Mesendoderm (in vitro differentiated cells): ENCODE measurements at regions not wholly inside any gene's neighbourhood (a gene's known extent, or its start where the extent isn't known, plus 50 kb on each side); places are given as distances from the start of the nearest gene placed in this dataset.

Source experiments
- DNase-seq: peaks from one replicate; pipeline ENCODE4 v3.0.0; 2013
- H2AK5ac ChIP-seq: 2 replicates; pipeline ENCODE4 v1.6.1; 2013; ENCODE audit warnings: low read length, inconsistent platforms
- H2BK120ac ChIP-seq: 2 replicates; pipeline ENCODE4 v1.6.1; 2013; ENCODE audit warnings: low read depth, mild to moderate bottlenecking, low read length, moderate library complexity, mixed read lengths
- H2BK15ac ChIP-seq: replicated peaks from 2 replicates; pipeline ENCODE4 v1.6.1; 2013; ENCODE audit warnings: low read depth, mild to moderate bottlenecking, moderate library complexity
- H2BK5ac ChIP-seq: 2 replicates; pipeline ENCODE4 v1.6.1; 2013; ENCODE audit warnings: low read length, inconsistent platforms
- H3K18ac ChIP-seq: 2 replicates; pipeline ENCODE4 v1.6.1; 2013; ENCODE audit warnings: mild to moderate bottlenecking, low read length, mixed read lengths
- H3K23ac ChIP-seq: one replicate; pipeline ENCODE4 v1.6.1; 2013; ENCODE audit warnings: low read length
- H3K27ac ChIP-seq: 2 replicates; pipeline ENCODE4 v1.5.1; 2013; ENCODE audit warnings: low read depth, mild to moderate bottlenecking, inconsistent platforms, low read length, moderate library complexity
- H3K27me3 ChIP-seq: 2 replicates; pipeline ENCODE4 v1.6.1; 2013; ENCODE audit warnings: low read length, control low read depth, mild to moderate bottlenecking, inconsistent platforms; ENCODE audit not compliant: insufficient read depth, poor library complexity
- H3K36me3 ChIP-seq: 2 replicates; pipeline ENCODE4 v1.6.1; 2013; ENCODE audit warnings: low read length, inconsistent platforms; ENCODE audit not compliant: control insufficient read depth, insufficient read depth
- H3K4ac ChIP-seq: one replicate; pipeline ENCODE4 v1.6.1; 2013; ENCODE audit warnings: low read depth, mild to moderate bottlenecking, low read length, moderate library complexity
- H3K4me1 ChIP-seq: 2 replicates; pipeline ENCODE4 v1.6.1; 2013; ENCODE audit warnings: low read depth, low read length, inconsistent platforms; ENCODE audit not compliant: control insufficient read depth
- H3K4me2 ChIP-seq: 2 replicates; pipeline ENCODE4 v1.6.1; 2013; ENCODE audit warnings: low read length
- H3K4me3 ChIP-seq: 2 replicates; pipeline ENCODE4 v1.5.1; 2013; ENCODE audit warnings: mild to moderate bottlenecking, low read length
- H3K56ac ChIP-seq: one replicate; pipeline ENCODE4 v1.6.1; 2013; ENCODE audit warnings: low read length
- H3K79me1 ChIP-seq: 2 replicates; pipeline ENCODE4 v1.6.1; 2013; ENCODE audit warnings: low read length, inconsistent platforms
- H3K79me2 ChIP-seq: 2 replicates; pipeline ENCODE4 v1.6.1; 2013; ENCODE audit warnings: mild to moderate bottlenecking, low read length; ENCODE audit not compliant: control insufficient read depth, insufficient read depth
- H3K9ac ChIP-seq: 2 replicates; pipeline ENCODE4 v1.6.1; 2013; ENCODE audit warnings: low read length, inconsistent platforms
- H4K5ac ChIP-seq: one replicate; pipeline ENCODE4 v1.6.1; 2013; ENCODE audit warnings: low read length
- H4K8ac ChIP-seq: one replicate; pipeline ENCODE4 v1.6.1; 2013; ENCODE audit warnings: low read depth, mild to moderate bottlenecking, control low read depth, low read length, moderate library complexity
- WGBS: extraction: QIAGEN DNeasy Blood & Tissue Kit; methylation state at CpG from one replicate; pipeline ENCODE4 v1.1.7; 2013; ENCODE audit warnings: low lambda C conversion rate, missing lambda C conversion rate; ENCODE audit not compliant: insufficient coverage; ENCODE audit errors: extremely low coverage; 5-methylcytosine and 5-hydroxymethylcytosine counted together

DNA sequence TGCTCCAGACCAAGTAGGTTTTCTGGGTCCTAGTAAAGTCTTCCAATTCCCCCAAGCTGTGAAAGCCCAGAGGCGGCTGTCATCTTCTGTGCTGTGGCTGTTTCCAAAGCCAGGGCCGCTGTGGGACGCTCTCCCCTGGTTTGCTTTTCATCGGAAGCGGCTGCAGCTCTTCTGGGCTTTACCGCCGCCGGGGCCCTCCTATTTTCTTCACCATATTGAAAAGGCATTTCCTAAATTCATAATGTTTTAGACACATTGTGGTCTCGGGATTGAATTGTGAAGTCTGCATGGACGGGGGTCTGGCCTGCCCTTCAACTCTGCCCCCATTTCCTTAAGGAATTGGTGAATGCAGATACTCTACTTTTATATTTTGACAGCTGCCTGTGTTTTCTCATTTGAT, 551.4 kb upstream of the MGMT start:
- H3K4me3 ChIP-seq, result no peak overlapping the region
- no peak overlapping the region for H3K9ac ChIP-seq
- H4K8ac ChIP-seq, result no peak overlapping the region
- no peak overlapping the region for H2BK120ac ChIP-seq
- H3K4me1 ChIP-seq, result no peaks in the 10 kb centered on the region
- no peaks in the 10 kb centered on the region for H3K79me1 ChIP-seq
- H3K27me3 ChIP-seq, result no peaks in the 10 kb centered on the region
- no peak for DNase-seq
- no peak overlapping the region for H2BK15ac ChIP-seq
- H3K4ac ChIP-seq, result no peak overlapping the region
- no peak overlapping the region for H3K4me2 ChIP-seq
- no peak overlapping the region for H3K23ac ChIP-seq
- H3K36me3 ChIP-seq, result no peaks in the 10 kb centered on the region
- no peak overlapping the region for H3K56ac ChIP-seq
- no CpG with 5 or more reads among the region's 10 CpGs for WGBS
- no peak overlapping the region for H2AK5ac ChIP-seq
- no peak overlapping the region for H2BK5ac ChIP-seq
- H3K27ac ChIP-seq, result no peak overlapping the region
- H3K18ac ChIP-seq, result no peak overlapping the region
- no peaks in the 10 kb centered on the region for H3K79me2 ChIP-seq
- no peak overlapping the region for H4K5ac ChIP-seq

DNA sequence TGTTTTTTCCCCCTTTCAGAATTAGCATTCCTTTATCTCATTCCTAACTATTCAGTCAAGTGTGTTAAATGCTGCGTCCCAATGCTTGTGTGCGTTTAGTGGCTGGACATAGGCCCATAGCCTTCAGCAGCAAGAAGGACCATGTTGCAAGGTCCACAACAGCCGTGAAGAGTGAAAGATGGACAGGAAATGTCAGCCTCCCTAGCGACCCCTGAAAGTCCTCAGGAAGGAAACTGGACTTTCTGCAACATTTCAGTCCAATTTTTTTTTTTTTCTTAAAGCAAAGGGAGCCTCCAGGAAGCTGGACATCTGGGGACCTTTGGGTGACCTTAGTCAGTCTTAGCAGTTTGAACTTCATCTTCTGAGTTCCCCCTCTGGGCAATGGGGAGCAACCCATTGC, 550.7 kb upstream of the MGMT start:
- H3K18ac ChIP-seq, result no peak overlapping the region
- H2BK120ac ChIP-seq, result no peak overlapping the region
- no peaks in the 10 kb centered on the region for H3K36me3 ChIP-seq
- no peaks in the 10 kb centered on the region for H3K27me3 ChIP-seq
- H3K4me1 ChIP-seq, result no peaks in the 10 kb centered on the region
- no peak for DNase-seq
- H3K4me2 ChIP-seq, result no peak overlapping the region
- H4K8ac ChIP-seq, result no peak overlapping the region
- no peak overlapping the region for H3K4me3 ChIP-seq
- no peak overlapping the region for H2AK5ac ChIP-seq
- no peak overlapping the region for H4K5ac ChIP-seq
- no CpG with 5 or more reads among the region's 4 CpGs for WGBS
- H3K79me2 ChIP-seq, result no peaks in the 10 kb centered on the region
- no peak overlapping the region for H2BK15ac ChIP-seq
- no peak overlapping the region for H3K4ac ChIP-seq
- H3K9ac ChIP-seq, result no peak overlapping the region
- no peak overlapping the region for H3K23ac ChIP-seq
- no peaks in the 10 kb centered on the region for H3K79me1 ChIP-seq
- no peak overlapping the region for H2BK5ac ChIP-seq
- no peak overlapping the region for H3K56ac ChIP-seq
- no peak overlapping the region for H3K27ac ChIP-seq

DNA sequence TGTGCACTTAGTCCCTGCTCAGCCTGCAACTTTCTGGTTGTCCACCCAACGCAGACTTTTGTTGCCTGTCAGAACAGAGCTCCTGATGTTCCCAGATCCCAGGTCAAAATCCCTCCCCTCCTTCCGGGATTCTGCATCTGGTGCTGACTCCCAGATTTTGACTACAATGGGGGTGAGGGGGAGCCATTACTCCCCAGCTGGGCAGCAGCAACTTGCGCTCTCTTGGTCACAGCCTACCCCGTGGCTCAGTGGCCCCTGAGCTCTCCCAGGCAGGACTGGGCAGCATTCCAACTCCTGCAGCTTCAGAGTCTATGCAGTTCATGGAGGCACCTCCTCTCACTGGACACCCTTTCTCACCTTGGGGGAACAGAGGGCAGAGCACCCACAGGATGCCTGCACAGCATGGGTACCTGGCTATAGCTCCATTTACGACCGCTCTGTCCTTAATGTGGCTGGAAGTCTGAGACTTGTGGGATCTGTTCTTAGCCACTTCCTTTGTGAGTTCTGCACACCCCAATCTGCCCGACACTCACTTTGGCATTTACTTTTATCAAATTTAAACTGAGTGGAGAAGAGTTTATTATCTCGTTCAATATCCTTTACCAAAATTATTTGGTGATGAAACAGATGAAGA, 545.5 kb upstream of the MGMT start:
- no peak overlapping the region for H3K9ac ChIP-seq
- H2BK5ac ChIP-seq, result no peak overlapping the region
- no peak overlapping the region for H2BK120ac ChIP-seq
- no peaks in the 10 kb centered on the region for H3K36me3 ChIP-seq
- no peak overlapping the region for H3K4me3 ChIP-seq
- no peaks in the 10 kb centered on the region for H3K27me3 ChIP-seq
- WGBS, result no CpG with 5 or more reads among the region's 8 CpGs
- no peak overlapping the region for H3K27ac ChIP-seq
- no peak overlapping the region for H2AK5ac ChIP-seq
- DNase-seq, result no peak
- H3K23ac ChIP-seq, result no peak overlapping the region
- no peak overlapping the region for H3K18ac ChIP-seq
- no peaks in the 10 kb centered on the region for H3K79me1 ChIP-seq
- H4K8ac ChIP-seq, result no peak overlapping the region
- no peak overlapping the region for H3K4me2 ChIP-seq
- no peaks in the 10 kb centered on the region for H3K79me2 ChIP-seq
- H3K4ac ChIP-seq, result no peak overlapping the region
- no peak overlapping the region for H3K56ac ChIP-seq
- no peak overlapping the region for H2BK15ac ChIP-seq
- no peaks in the 10 kb centered on the region for H3K4me1 ChIP-seq
- H4K5ac ChIP-seq, result no peak overlapping the region

DNA sequence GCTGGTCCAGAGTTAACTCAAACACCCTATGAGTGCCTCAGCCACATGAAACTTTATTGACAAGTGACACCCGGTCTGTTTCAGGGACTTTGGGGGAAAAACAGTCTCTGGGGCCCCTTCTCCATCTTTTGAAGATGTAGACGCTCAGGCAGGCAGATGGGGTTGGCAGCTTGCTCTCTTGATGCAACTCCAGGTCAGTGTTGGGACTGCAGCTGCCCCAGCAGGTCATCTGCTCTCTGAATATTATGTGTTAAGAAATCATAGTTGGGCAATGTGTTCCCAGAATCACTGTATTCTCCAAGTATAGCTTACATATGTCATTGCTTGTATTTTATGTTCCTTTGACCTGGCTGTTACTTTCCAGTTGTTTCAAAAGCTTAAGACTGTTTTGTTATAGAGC, 544.9 kb upstream of the MGMT start:
- H3K23ac ChIP-seq, result no peak overlapping the region
- H3K4ac ChIP-seq, result no peak overlapping the region

DNA sequence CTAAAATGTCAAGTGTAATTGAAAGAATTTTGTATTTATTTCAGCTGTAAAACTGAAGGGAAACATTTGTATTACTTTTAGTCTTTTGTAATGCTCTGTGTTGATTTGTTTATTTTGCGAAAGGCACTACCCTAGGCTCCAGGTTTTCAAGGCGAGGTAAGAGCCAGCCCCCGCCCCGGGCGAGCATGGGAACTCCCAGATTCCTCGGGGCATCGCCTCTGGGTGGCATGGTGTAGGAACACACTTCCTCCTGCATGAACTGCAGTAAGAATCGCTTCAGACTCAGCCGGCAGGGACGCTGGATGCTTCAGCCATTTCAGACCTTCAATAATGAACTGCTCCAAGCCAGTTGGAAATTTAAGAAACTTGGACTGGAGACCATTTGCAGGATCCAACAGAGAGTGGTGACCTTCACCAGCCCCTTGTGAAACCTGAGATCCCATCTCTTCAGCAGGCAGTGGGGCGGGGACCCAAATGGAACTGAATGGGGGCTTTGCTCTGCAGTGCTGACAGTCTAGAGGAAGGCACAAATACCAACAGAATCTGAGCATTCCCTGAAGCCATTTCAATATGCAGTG, 544.3 kb upstream of the MGMT start:
- no CpG with 5 or more reads among the region's 11 CpGs for WGBS
- DNase-seq, result peak; percentile 14
- no peaks in the 10 kb centered on the region for H3K27me3 ChIP-seq
- no peaks in the 10 kb centered on the region for H3K79me2 ChIP-seq
- H2AK5ac ChIP-seq, result no peak overlapping the region
- H3K27ac ChIP-seq, result no peak overlapping the region
- no peak overlapping the region for H3K4me2 ChIP-seq
- H3K4me1 ChIP-seq, result no peaks in the 10 kb centered on the region
- no peak overlapping the region for H3K56ac ChIP-seq
- no peaks in the 10 kb centered on the region for H3K36me3 ChIP-seq
- no peak overlapping the region for H3K23ac ChIP-seq
- no peaks in the 10 kb centered on the region for H3K79me1 ChIP-seq
- no peak overlapping the region for H4K5ac ChIP-seq
- H4K8ac ChIP-seq, result no peak overlapping the region
- H3K4me3 ChIP-seq, result no peak overlapping the region
- no peak overlapping the region for H2BK120ac ChIP-seq
- no peak overlapping the region for H3K9ac ChIP-seq
- H2BK15ac ChIP-seq, result no peak overlapping the region
- no peak overlapping the region for H3K4ac ChIP-seq
- H3K18ac ChIP-seq, result no peak overlapping the region
- H2BK5ac ChIP-seq, result no peak overlapping the region

More for the DNA sequence above, 544.9 kb upstream of the MGMT start:
- Histone ChIP-seq H2BK5ac (no peak overlapping the region), H3K4me1 (no peaks in the 10 kb centered on the region), H4K5ac (no peak overlapping the region), H4K8ac (no peak overlapping the region), H3K18ac (no peak overlapping the region), H3K79me1 (no peaks in the 10 kb centered on the region), H3K9ac (no peak overlapping the region), H3K56ac (no peak overlapping the region), H3K27ac (no peak overlapping the region), H3K4me2 (no peak overlapping the region), H3K4me3 (no peak overlapping the region), H2BK120ac (no peak overlapping the region), H3K27me3 (no peaks in the 10 kb centered on the region), H3K36me3 (no peaks in the 10 kb centered on the region), H2BK15ac (no peak overlapping the region), H2AK5ac (no peak overlapping the region), H3K79me2 (no peaks in the 10 kb centered on the region)
- DNase-seq, result no peak
- no CpG with 5 or more reads among the region's 2 CpGs for WGBS

DNA sequence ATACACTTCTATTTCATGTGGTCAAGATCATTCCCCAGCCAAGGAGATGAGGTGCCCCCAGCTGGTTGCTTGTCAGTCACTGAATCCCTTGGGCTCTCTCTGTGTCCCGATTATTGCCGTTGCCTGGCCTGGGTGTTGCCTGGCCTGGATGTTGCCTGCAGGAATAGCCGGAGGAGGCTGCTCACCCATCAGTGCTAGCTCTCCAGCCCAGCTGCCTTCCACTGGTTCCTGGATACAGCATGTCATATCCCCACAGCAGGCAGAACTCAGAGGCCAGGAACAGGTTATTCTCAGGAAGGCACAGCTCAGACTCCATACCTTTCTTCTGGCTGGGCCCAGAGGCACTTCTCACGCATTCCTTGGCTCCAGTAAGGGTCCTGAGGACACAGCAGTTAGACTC, 542.1 kb upstream of the MGMT start:
- H4K5ac ChIP-seq, result no peak overlapping the region
- no peak overlapping the region for H3K4ac ChIP-seq
- no peak overlapping the region for H3K27ac ChIP-seq
- H3K18ac ChIP-seq, result no peak overlapping the region
- H3K23ac ChIP-seq, result no peak overlapping the region
- H4K8ac ChIP-seq, result no peak overlapping the region
- H3K4me1 ChIP-seq, result no peaks in the 10 kb centered on the region
- no peaks in the 10 kb centered on the region for H3K36me3 ChIP-seq
- H3K79me1 ChIP-seq, result no peaks in the 10 kb centered on the region
- no peak for DNase-seq
- H3K4me2 ChIP-seq, result no peak overlapping the region
- no peak overlapping the region for H3K56ac ChIP-seq
- no peak overlapping the region for H2BK5ac ChIP-seq
- H2BK15ac ChIP-seq, result no peak overlapping the region
- H3K4me3 ChIP-seq, result no peak overlapping the region
- H3K79me2 ChIP-seq, result no peaks in the 10 kb centered on the region
- no peak overlapping the region for H2AK5ac ChIP-seq
- no CpG with 5 or more reads among the region's 4 CpGs for WGBS
- H3K9ac ChIP-seq, result no peak overlapping the region
- H2BK120ac ChIP-seq, result no peak overlapping the region
- no peaks in the 10 kb centered on the region for H3K27me3 ChIP-seq
